GM19035 (cell line): ENCODE measurements at regions not wholly inside any gene's neighbourhood (a gene's known extent, or its start where the extent isn't known, plus 50 kb on each side); places are given as distances from the start of the nearest gene placed in this dataset.
"Not testable (repeated sequence)": the region's sequence is repeated elsewhere in the genome, so short reads cannot be mapped to it uniquely, and the experiment has no call there.

Experiments used
- ATAC-seq: cut with Tn5 transposase; IDR thresholded peaks from one replicate; pipeline ENCODE4 v1.9.1; 2021; ENCODE audit not compliant: unreplicated experiment

GRCh38 chr11:13168271-13168670, 109.3 kb upstream of the BMAL1 start:
- no peak for ATAC-seq

- no peak for ATAC-seq
Measured at GRCh38 chr11:13169709-13170108, 107.9 kb upstream of the BMAL1 start.

- ATAC-seq = no peak
Measured at GRCh38 chr11:13174090-13174489, 103.5 kb upstream of the BMAL1 start.

GRCh38 chr11:13183094-13183825, 94.3 kb upstream of the BMAL1 start:
- no peak for ATAC-seq

DNA sequence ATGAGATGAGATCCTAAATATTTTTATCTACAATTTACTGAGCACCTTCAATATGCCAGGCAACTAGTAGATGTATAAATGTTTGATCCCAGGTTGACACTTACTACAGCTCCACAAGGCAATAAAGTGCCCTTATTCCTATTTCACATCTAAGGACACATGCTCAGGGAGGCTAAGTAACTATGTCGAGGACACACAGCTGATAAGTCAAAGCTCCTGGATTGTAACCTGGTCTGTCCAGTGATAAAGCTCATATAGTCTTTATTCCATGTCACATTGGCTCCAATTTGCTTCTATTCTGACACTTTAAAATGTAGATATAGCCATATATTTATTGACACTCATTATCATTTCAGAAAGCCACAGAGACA, 93.8 kb upstream of the BMAL1 start:
- no peak for ATAC-seq

DNA sequence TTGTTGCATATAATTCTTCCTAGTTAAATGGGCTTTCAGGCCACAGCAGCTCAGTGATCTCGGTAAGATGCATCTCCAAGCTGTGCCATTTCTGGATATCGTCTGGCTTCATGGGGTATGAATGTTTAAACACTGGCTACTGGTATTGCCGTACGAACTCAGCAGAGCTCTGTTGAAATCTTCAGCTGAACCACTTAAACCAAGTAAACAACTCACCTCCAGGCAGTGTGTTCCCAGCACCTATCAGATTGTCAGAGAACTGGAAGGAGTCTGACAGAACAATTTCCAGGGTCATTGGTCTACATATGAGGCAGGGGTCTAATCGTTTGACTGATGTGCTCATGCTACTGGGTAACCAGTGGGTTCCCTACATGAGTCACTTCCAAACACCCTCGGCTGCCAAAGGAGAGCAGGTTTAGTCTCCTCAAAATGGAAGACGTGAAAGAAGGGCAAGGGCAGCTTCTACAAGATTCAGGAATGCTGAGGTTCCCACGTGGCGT, 93.2 kb upstream of the BMAL1 start:
- ATAC-seq = no peak

DNA sequence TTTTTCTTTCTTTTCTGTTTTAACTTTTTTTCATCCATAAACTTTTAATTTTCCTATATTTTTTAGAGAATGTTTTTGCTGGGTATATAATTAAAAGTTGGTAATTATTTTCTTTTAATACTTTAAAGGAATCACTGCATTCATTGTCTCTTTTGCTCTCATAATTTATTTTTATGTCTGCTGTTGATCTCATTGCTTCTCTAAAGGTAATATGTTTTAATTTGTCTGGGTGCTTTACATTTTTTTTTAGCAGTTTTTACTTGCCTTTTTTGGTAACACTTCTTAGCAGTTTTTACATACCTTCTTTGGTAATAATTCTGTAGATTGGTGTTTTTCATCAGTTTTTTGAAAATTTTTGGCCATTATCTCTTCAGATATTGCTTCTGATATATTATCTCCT, 89.4 kb upstream of the BMAL1 start:
- no peak for ATAC-seq

GRCh38 chr11:13189561-13190426, 87.8 kb upstream of the BMAL1 start:
- no peak for ATAC-seq

GRCh38 chr11:13193613-13194012, 84.0 kb upstream of the BMAL1 start:
- no peak for ATAC-seq

GRCh38 chr11:13197374-13197773, 80.2 kb upstream of the BMAL1 start:
- not testable (repeated sequence) for ATAC-seq

DNA sequence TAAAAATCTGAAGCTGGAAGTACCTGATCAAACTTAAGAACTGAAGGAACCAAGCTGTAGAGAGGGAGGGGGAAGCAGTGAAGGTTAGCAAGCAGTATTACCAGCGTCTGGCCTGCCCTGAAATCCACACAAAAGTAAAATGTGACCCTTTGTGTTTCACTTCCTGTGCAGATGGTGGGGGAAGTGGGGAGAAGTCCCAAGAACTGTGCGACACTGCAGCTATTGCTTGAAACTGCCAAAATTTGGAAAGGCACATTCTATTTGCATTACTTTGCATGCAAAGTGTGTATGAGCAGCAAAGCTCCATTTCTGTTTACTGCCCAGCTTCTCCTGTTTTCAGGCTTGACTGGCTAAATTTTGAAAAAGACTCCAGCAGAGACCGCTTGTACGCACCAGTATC, 72.1 kb upstream of the BMAL1 start:
- peak; percentile 52 for ATAC-seq

DNA sequence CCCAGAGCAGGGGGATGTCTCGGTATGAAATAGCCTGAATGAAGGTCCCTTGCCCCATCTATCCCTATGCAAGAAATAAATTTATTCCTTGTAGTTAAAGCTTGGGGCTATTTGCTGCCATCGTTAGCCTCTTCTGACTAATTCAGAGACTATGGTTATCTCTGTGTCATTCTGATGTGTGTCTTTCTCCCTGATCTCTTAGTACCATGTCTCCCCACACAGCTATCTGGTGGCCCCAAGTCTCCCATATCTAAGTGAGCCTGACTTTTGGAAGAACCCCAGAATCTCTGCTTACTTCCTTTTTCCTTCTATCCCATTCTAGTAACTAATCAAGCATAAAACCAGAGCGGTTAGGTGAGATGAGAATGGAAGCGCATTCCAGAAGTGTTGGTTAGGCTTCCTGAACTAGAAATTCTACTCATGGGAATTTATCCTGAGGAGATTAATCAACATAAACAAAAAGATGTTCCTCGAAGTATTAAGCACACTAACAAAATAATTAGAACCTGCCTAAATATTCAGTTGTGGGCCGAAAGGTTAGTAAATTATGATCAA, 71.4 kb upstream of the BMAL1 start:
- ATAC-seq = no peak

DNA sequence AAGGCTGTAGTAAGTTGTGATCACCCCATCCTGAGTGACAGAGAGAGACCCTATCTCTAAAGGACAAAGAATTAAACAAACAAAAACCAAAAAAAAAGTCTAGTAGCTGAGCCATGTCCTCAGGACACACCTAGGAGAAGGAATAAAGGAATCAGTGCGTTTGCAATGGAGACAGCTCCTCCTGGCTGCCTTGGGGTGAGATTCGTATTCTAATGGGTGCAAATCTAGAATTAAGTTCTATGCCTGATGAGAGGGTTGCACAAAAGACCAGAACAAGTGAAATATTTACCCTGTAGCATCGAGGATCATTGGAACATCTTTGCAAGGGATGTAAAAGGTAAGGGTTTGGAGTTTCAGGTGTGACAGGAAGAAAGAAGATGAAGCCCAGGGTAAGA, 70.3 kb upstream of the BMAL1 start:
- ATAC-seq = no peak

GRCh38 chr11:13207665-13208594, 69.7 kb upstream of the BMAL1 start:
- no peak for ATAC-seq

DNA sequence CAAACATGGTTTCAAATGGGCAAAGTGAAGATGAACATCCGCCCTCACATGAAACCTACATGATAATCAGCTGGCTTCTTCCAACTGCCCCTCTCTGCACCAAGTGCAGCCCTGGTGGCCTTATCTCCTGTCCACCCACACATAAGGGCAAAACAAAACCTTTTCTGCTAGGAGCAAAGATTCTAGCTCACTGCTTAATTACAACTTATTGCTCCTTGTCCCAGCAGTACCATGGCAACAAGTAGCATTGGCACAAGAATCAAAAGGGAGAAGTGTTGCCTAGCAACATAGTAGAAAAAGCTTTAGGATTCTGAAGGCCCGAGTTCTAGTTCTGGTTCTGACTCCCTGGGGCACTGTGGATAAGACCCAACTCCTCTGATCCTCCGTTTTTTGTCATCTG, 68.7 kb upstream of the BMAL1 start:
- no peak for ATAC-seq

DNA sequence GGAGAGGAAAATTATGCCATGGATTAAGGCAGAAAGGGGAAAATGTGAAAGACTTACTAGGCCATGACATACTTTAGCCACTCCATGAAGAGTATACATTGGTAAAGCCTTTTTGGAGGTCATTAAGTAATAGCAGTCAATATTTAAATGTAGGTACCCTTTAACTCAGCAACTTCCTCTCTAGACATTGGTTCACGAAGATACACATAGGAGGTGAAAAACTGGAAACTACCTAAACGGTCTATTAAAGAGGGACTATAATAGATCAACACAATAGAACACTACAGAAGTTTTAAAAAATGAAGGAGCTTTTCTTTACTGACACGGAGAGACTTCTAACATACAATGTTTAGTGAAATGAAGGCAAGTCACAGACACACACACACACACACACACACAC, 68.2 kb upstream of the BMAL1 start:
- ATAC-seq = no peak

- no peak for ATAC-seq
Measured at GRCh38 chr11:13210424-13210823, 67.2 kb upstream of the BMAL1 start.

DNA sequence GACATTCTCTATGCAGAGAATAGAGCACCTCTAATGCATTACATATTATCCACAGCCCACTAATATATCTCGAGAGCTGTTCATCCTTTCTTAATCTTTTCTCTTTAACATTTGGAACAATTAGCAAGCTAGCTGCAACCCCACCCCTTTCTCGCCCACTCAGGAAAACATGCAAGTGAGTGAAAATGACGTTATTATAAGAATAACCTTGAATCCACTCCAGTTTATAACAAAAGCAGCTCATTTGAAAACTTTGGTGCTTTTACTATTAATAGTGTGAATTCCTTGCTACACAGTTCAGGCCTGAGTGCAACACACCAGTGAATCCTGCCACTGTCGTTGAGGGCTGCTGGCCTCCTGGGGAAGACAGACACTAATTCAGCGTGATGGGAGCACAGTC, 63.3 kb upstream of the BMAL1 start:
- no peak for ATAC-seq

- ATAC-seq = no peak
Measured at GRCh38 chr11:13215149-13215548, 62.4 kb upstream of the BMAL1 start.

DNA sequence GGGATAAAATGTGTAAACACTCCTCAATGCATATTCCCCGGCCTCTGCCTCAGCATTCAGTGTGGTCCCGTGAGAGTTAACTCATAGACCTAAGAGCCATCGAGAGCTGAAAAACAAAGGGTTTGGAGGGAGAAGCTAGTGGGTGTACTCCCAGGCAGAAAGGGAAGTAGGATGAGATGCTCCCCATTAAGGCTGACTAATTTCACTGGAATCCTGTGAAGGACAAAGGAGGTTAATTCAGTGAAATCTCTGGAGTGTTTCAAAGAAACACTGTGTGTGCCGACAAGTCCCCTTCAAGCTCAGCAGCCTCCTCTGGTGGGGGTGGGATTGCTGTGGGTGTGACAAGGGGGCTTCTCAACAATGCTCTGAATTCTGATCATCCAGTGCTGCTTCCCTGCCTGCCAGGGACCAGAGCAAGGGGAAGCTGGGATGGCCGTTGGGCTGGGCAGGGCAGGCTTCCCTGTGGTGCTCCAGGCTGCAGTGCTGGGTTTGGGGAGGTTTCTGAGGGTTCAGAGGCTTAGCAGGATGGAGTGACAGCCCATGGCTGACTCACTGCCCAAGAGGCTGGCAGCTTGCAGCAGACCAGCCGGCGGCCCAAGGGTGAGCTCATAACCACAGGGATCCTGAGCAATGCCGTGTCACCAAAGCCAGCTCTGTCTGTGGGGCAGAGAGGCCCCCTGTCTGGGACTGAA, 61.4 kb upstream of the BMAL1 start:
- no peak for ATAC-seq
